GM12878 (cell line): ENCODE measurements at regions not wholly inside any gene's neighbourhood (a gene's known extent, or its start where the extent isn't known, plus 50 kb on each side); places are given as distances from the start of the nearest gene placed in this dataset.

ENCODE experiments used
- ATAC-seq: fragments of 200-7000 bp; cut with Tn5 transposase; 3 replicates; pipeline ENCODE4 v1.9.1; 2020; ENCODE audit warnings: mild to moderate bottlenecking, moderate library complexity
- BruUV-seq: library from RNA; stranded (reverse); fragments of 400-500 nt; replicated peaks from 2 replicates; lab custom pipeline; 2021; lab: Mats Ljungman, UMichigan
- CTCF ChIA-PET: fragments of 300-600 bp; sonication (Branson Sonifier 250); formaldehyde crosslinking; extraction: SDS; loops from one replicate; lab custom pipeline; 2021; ENCODE audit warnings: inconsistent platforms; lab: Yijun Ruan, JAX
- POLR2A ChIA-PET: fragments of 350-600 bp; formaldehyde crosslinking; extraction: SDS; loops from one replicate; lab custom pipeline; 2021; ENCODE audit warnings: inconsistent platforms; lab: Charles Lee
- RAD21 ChIA-PET: fragments of 300-600 bp; sonication (Branson Sonifier 250); formaldehyde crosslinking; loops from one replicate; lab custom pipeline; 2023; ENCODE audit warnings: antibody characterized with exemption; ENCODE audit not compliant: unreplicated experiment; lab: Charles Lee
- SMC1A ChIA-PET: fragments of 300-600 bp; sonication (Branson Sonifier 250); formaldehyde crosslinking; loops from one replicate; lab custom pipeline; 2023; ENCODE audit not compliant: unreplicated experiment, uncharacterized antibody; lab: Charles Lee
- DNase-seq: peaks from one replicate; pipeline ENCODE4 v3.0.0-alpha.2; 2011; ENCODE audit warnings: low read depth, low spot score
- FAIRE-seq: peaks from 3 replicates; lab custom pipeline; 2011; peaks lifted over from hg19 to GRCh38; lab: Jason Lieb, UNC
- H2AFZ ChIP-seq: 2 replicates; pipeline ENCODE4 v1.6.0; 2011; ENCODE audit warnings: low read depth, low read length, control low read depth; ENCODE audit not compliant: control insufficient read depth
- H3K27ac ChIP-seq: 2 replicates; pipeline ENCODE4 v1.5.1; 2011; ENCODE audit warnings: control low read depth; ENCODE audit not compliant: control insufficient read depth, insufficient read depth
- H3K27me3 ChIP-seq, 2 experiments: replicated peaks in 1 of 2; 2 replicates each; pipeline versions ENCODE4 v1.6.0 to v1.6.1; 2011; ENCODE audit warnings: low read length in 1 of 2; ENCODE audit not compliant: control insufficient read depth in 2 of 2, insufficient read depth in 2 of 2
- H3K36me3 ChIP-seq, 2 experiments: 2 replicates each; pipeline ENCODE4 v1.5.1; 2011; ENCODE audit warnings: low read length in 1 of 2; ENCODE audit not compliant: control insufficient read depth in 2 of 2, insufficient read depth in 2 of 2
- H3K4me1 ChIP-seq: 2 replicates; pipeline ENCODE4 v1.6.1; 2011; ENCODE audit warnings: mild to moderate bottlenecking, low read length, moderate library complexity, mixed read lengths; ENCODE audit not compliant: control insufficient read depth, insufficient read depth
- H3K4me2 ChIP-seq: 2 replicates; pipeline ENCODE4 v1.6.0; 2011; ENCODE audit warnings: control low read depth; ENCODE audit not compliant: control insufficient read depth, insufficient read depth
- H3K4me3 ChIP-seq: fragments of 200-600 bp; sonication (generic); 2 replicates; pipeline ENCODE4 v1.5.1; 2016
- H3K79me2 ChIP-seq: 2 replicates; pipeline ENCODE4 v1.6.0; 2011; ENCODE audit warnings: low read length; ENCODE audit not compliant: control insufficient read depth, insufficient read depth
- H3K9ac ChIP-seq: 2 replicates; pipeline ENCODE4 v1.8.0; 2011; ENCODE audit warnings: low read length, control low read depth, mixed read lengths; ENCODE audit not compliant: control insufficient read depth, insufficient read depth
- H3K9me3 ChIP-seq: replicated peaks from 3 replicates; pipeline ENCODE4 v1.5.1; 2011; ENCODE audit warnings: mild to moderate bottlenecking, low read length; ENCODE audit not compliant: control insufficient read depth, insufficient read depth
- H4K20me1 ChIP-seq: 2 replicates; pipeline ENCODE4 v1.6.0; 2011; ENCODE audit not compliant: control insufficient read depth, insufficient read depth
- BHLHE40 ChIP-seq, 2 experiments: fragments of 450-650 bp in 1 of 2; IDR thresholded peaks; 2 replicates each; pipeline ENCODE4 v1.6.1; 2011 to 2017; ENCODE audit warnings: low read depth in 2 of 2, borderline replicate concordance in 1 of 2, improper control_type of control experiment in 1 of 2, low read length in 1 of 2, mild to moderate bottlenecking in 1 of 2
- CBX5 ChIP-seq: sonication (generic); IDR thresholded peaks from 2 replicates; pipeline ENCODE4 v1.6.1; 2016; ENCODE audit warnings: low read depth, moderate library complexity, mild to moderate bottlenecking, inconsistent platforms
- CHD4 ChIP-seq: fragments of 200-600 bp; sonication (generic); IDR thresholded peaks from 2 replicates; pipeline ENCODE4 v1.6.1; 2016; ENCODE audit warnings: mild to moderate bottlenecking
- NR2F1 ChIP-seq: fragments of 450-650 bp; conservative IDR thresholded peaks from 2 replicates; pipeline ENCODE4 v1.6.1; 2017; ENCODE audit warnings: mild to moderate bottlenecking
- RCOR1 ChIP-seq: conservative IDR thresholded peaks from 2 replicates; pipeline ENCODE4 v1.6.1; 2012; ENCODE audit warnings: low read depth, low read length, improper control_type of control experiment
- TBL1XR1 ChIP-seq: IDR thresholded peaks from 2 replicates; pipeline ENCODE4 v1.6.1; 2012; ENCODE audit warnings: low read depth, low read length, improper control_type of control experiment
- ZNF207 ChIP-seq: fragments of 450-650 bp; IDR thresholded peaks from 2 replicates; pipeline ENCODE4 v1.6.1; 2014; ENCODE audit warnings: antibody characterized with exemption, mild to moderate bottlenecking, borderline replicate concordance
- WGBS: methylation state at CpG from one replicate; pipeline ENCODE4 v1.1.6; 2016; ENCODE audit warnings: low lambda C conversion rate; ENCODE audit not compliant: insufficient replicate concordance, insufficient coverage; ENCODE audit errors: missing lambda C conversion rate; 5-methylcytosine and 5-hydroxymethylcytosine counted together
- in situ Hi-C: fragments of 300-500 bp; cut with MboI; formaldehyde crosslinking; loops from 9 replicates; pipeline ENCODE4 v1.14.3; 2018; ENCODE audit warnings: mixed read lengths
- intact Hi-C: fragments of 100-400 bp; cut with micrococcal nuclease; formaldehyde crosslinking; loops from one replicate; pipeline ENCODE4 v1.14.2; 2022; ENCODE audit not compliant: unreplicated experiment
- TF ChIP-seq, protein P1 (sequence below): fragments of 450-650 bp; formaldehyde crosslinking; IDR thresholded peaks from 2 replicates; pipeline ENCODE4 v1.4.0; 2020; ENCODE audit warnings: mild to moderate bottlenecking, moderate library complexity
- TF ChIP-seq, protein P2 (sequence below): IDR thresholded peaks from 2 replicates; pipeline ENCODE4 v1.6.1; 2011; ENCODE audit warnings: low read depth, mild to moderate bottlenecking, low read length, moderate library complexity, borderline replicate concordance; ENCODE audit errors: extremely low read depth

DNA sequence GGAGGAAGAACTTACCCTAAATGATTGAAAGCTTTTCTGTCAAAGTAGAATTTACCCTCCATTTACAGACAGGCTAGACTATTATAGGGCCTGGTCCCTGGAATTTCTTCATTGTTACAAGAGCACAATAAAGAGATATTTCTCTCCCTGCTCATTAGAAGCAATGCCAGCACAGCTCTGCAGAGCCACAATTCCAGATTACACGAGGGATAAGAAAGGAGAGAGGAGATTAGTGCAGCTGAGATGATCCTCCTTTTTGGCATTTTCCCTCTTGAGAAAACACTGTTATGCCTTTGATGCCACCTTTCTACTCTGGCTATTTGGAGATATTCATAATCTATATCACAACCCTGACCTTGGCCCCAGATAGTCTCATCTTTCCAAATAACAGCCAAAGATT is 1119.5 kb upstream of the TMPRSS15 start (continued):
- TF ChIP-seq, protein P1, sequence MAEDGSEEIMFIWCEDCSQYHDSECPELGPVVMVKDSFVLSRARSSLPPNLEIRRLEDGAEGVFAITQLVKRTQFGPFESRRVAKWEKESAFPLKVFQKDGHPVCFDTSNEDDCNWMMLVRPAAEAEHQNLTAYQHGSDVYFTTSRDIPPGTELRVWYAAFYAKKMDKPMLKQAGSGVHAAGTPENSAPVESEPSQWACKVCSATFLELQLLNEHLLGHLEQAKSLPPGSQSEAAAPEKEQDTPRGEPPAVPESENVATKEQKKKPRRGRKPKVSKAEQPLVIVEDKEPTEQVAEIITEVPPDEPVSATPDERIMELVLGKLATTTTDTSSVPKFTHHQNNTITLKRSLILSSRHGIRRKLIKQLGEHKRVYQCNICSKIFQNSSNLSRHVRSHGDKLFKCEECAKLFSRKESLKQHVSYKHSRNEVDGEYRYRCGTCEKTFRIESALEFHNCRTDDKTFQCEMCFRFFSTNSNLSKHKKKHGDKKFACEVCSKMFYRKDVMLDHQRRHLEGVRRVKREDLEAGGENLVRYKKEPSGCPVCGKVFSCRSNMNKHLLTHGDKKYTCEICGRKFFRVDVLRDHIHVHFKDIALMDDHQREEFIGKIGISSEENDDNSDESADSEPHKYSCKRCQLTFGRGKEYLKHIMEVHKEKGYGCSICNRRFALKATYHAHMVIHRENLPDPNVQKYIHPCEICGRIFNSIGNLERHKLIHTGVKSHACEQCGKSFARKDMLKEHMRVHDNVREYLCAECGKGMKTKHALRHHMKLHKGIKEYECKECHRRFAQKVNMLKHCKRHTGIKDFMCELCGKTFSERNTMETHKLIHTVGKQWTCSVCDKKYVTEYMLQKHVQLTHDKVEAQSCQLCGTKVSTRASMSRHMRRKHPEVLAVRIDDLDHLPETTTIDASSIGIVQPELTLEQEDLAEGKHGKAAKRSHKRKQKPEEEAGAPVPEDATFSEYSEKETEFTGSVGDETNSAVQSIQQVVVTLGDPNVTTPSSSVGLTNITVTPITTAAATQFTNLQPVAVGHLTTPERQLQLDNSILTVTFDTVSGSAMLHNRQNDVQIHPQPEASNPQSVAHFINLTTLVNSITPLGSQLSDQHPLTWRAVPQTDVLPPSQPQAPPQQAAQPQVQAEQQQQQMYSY (CRISPR knock-in tag) = no peak
- no peak for TF ChIP-seq RCOR1
- TF ChIP-seq, all 136 proteins: peak for 0

DNA sequence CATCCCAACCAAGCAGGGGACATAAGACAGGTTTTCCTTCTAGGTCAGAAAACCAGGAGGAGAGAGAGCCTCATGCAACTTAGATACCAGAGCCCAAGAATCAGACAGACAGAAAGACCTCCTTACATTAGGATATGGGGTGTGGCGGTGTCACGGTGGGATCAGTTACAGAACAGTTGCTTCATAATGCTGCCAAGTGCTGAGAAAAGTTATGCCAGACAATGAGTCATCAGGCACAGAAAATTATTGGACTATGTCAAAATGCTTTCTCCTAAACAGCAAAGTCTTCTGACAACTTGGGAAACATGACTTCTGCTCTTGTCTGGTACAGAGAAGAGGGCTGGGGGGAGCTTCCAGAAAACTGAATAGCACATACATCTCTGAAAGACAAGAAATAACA is 1120.2 kb upstream of the TMPRSS15 start:
- WGBS = 12% methylated on average over 2 of the region's 2 CpGs
- ATAC-seq (no peak), DNase-seq (no peak), FAIRE-seq (no peak)
- ChIA-PET RAD21 (no interaction called here), CTCF (no interaction called here), SMC1A (interaction anchor here (1.5 kb wide), 1 partner anchor 15 kb away, joined by 4 read pairs; no protein-coding TSS in a partner anchor), POLR2A (no interaction called here)
- Histone ChIP-seq H3K4me1 (no peaks in the 10 kb centered on the region), H3K36me3 (no peaks in the 10 kb centered on the region), H3K27me3 (no peaks in the 10 kb centered on the region), H3K4me3 (no peak overlapping the region), H3K9me3 (no peaks in the 10 kb centered on the region), H3K79me2 (no peaks in the 10 kb centered on the region), H3K4me2 (no peak overlapping the region), H2AFZ (no peak overlapping the region), H3K27ac (no peak overlapping the region), H4K20me1 (no peaks in the 10 kb centered on the region), H3K9ac (no peak overlapping the region)
- in situ Hi-C loops (no loop called here), intact Hi-C loops (no loop called here)
- TF ChIP-seq CBX5 (no peak), BHLHE40 (IDR thresholded peaks at IDR 0.05; ENCODE audit: borderline replicate concordance in 1 of 2, low read depth in 2 of 2, low read length in 1 of 2) (no peak), TBL1XR1 (no peak), NR2F1 (no peak), ZNF207 (no peak), CHD4 (no peak)
- TF ChIP-seq, protein P2, sequence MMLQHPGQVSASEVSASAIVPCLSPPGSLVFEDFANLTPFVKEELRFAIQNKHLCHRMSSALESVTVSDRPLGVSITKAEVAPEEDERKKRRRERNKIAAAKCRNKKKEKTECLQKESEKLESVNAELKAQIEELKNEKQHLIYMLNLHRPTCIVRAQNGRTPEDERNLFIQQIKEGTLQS = no peak
- BruUV-seq = no TSS peak
